HCT116 (cell line): ENCODE measurements at regions not wholly inside any gene's neighbourhood (a gene's known extent, or its start where the extent isn't known, plus 50 kb on each side); places are given as distances from the start of the nearest gene placed in this dataset.

ENCODE experiments used
- ATAC-seq: fragments of 200-7000 bp; cut with Tn5 transposase; 2 replicates; pipeline ENCODE4 v1.9.1; 2020; ENCODE audit warnings: mild to moderate bottlenecking, moderate library complexity
- BruUV-seq: library from RNA; stranded (reverse); fragments of 400-500 nt; replicated peaks from 2 replicates; lab custom pipeline; 2021; lab: Mats Ljungman, UMichigan
- CTCF ChIA-PET: fragments of 300-600 bp; sonication (Branson Sonifier 250); formaldehyde crosslinking; loops from one replicate; lab custom pipeline; 2021; ENCODE audit warnings: antibody characterized with exemption; lab: Charles Lee
- POLR2A ChIA-PET: fragments of 300-600, 350-600 bp; sonication (Branson Sonifier 250); formaldehyde crosslinking; loops from one replicate; lab custom pipeline; 2021; ENCODE audit warnings: antibody characterized with exemption; lab: Charles Lee
- RAD21 ChIA-PET, 2 experiments: fragments of 300-600 bp; sonication (Branson Sonifier 250); formaldehyde crosslinking; loops; one replicate each; lab custom pipeline; 2023; ENCODE audit warnings: low total read pairs in 2 of 2; ENCODE audit not compliant: uncharacterized antibody in 2 of 2, unreplicated experiment in 2 of 2, low non-redundant PET in 1 of 2; lab: Charles Lee
- DNase-seq: peaks from one replicate; pipeline ENCODE4 v3.0.0-alpha.2; 2010; ENCODE audit warnings: low read depth, low spot score
- H2AFZ ChIP-seq: fragments of 200-600 bp; shearing (Covaris generic), sonication (generic); 2 replicates; pipeline ENCODE4 v1.6.1; 2017; ENCODE audit warnings: low read depth, mixed run types, mixed read lengths, antibody characterized with exemption, low read length; ENCODE audit not compliant: poor library complexity, severe bottlenecking
- H3K27ac ChIP-seq: 2 replicates; pipeline ENCODE4 v1.5.1; 2012; ENCODE audit warnings: low read depth, low read length
- H3K27me3 ChIP-seq: fragments of 200-600 bp; sonication (generic); 2 replicates; pipeline ENCODE4 v1.6.1; 2016; ENCODE audit warnings: mixed run types, low read length, mixed read lengths; ENCODE audit not compliant: insufficient read depth
- H3K36me3 ChIP-seq, 2 experiments: fragments of 200-500 bp in 1 of 2; fragments of 200-600 bp in 1 of 2; sonication (Bioruptor generic) in 1 of 2; sonication (generic) in 1 of 2; 2 replicates each; pipeline versions ENCODE4 v1.5.1 to v1.6.1; 2014 to 2016; ENCODE audit warnings: low read length in 2 of 2, inconsistent platforms in 1 of 2, mixed read lengths in 1 of 2, mixed run types in 1 of 2; ENCODE audit not compliant: insufficient read depth in 2 of 2, control insufficient read depth in 1 of 2
- H3K4me1 ChIP-seq, 2 experiments: fragments of 200-600 bp in 1 of 2; sonication (generic) in 1 of 2; 2 replicates each; pipeline versions ENCODE4 v1.5.1 to v1.6.1; 2012 to 2017; ENCODE audit warnings: low read length in 2 of 2, inconsistent platforms in 1 of 2, mild to moderate bottlenecking in 1 of 2, mixed read lengths in 1 of 2, mixed run types in 1 of 2, moderate library complexity in 1 of 2; ENCODE audit not compliant: insufficient read depth in 2 of 2, control insufficient read depth in 1 of 2
- H3K4me2 ChIP-seq: fragments of 200-600 bp; sonication (generic); 2 replicates; pipeline ENCODE4 v1.6.1; 2017; ENCODE audit warnings: mixed run types, low read length, mixed read lengths
- H3K4me3 ChIP-seq, 2 experiments: fragments of 200-600 bp in 1 of 2; sonication (generic) in 1 of 2; replicated peaks in 1 of 2; 2 replicates each; pipeline ENCODE4 v1.5.1; 2011 to 2016; ENCODE audit warnings: low read length in 2 of 2, control low read depth in 1 of 2, low read depth in 1 of 2, mild to moderate bottlenecking in 1 of 2, mixed read lengths in 1 of 2, mixed run types in 1 of 2
- H3K79me2 ChIP-seq: fragments of 200-600 bp; sonication (generic); 2 replicates; pipeline ENCODE4 v1.6.1; 2017; ENCODE audit warnings: mild to moderate bottlenecking, mixed run types, low read length, moderate library complexity, mixed read lengths; ENCODE audit not compliant: insufficient read depth
- H3K9ac ChIP-seq: fragments of 200-600 bp; sonication (generic); 2 replicates; pipeline ENCODE4 v1.6.1; 2016; ENCODE audit warnings: low read length, mixed read lengths
- H3K9me2 ChIP-seq: fragments of 200-600 bp; sonication (generic), shearing (Covaris generic); 2 replicates; pipeline ENCODE4 v1.6.1; 2017; ENCODE audit warnings: mixed run types, mild to moderate bottlenecking, moderate library complexity; ENCODE audit not compliant: insufficient read depth
- H3K9me3 ChIP-seq, 2 experiments: fragments of 200-500 bp in 1 of 2; fragments of 200-600 bp in 1 of 2; sonication (Bioruptor generic) in 1 of 2; sonication (generic) in 1 of 2; 2 replicates each; pipeline ENCODE4 v1.6.1; 2014 to 2017; ENCODE audit warnings: low read length in 2 of 2, mixed read lengths in 2 of 2, inconsistent platforms in 1 of 2, low read depth in 1 of 2, mild to moderate bottlenecking in 1 of 2, mixed run types in 1 of 2, moderate library complexity in 1 of 2; ENCODE audit not compliant: control insufficient read depth in 1 of 2, insufficient read depth in 1 of 2
- H4K20me1 ChIP-seq: fragments of 200-600 bp; sonication (generic), shearing (Covaris generic); 2 replicates; pipeline ENCODE4 v1.6.1; 2017; ENCODE audit warnings: mixed run types, mild to moderate bottlenecking, moderate library complexity; ENCODE audit not compliant: insufficient read depth
- CBX3 ChIP-seq: IDR thresholded peaks from 2 replicates; pipeline ENCODE4 v1.6.1; 2012; ENCODE audit warnings: low read depth
- CEBPB ChIP-seq: IDR thresholded peaks from 2 replicates; pipeline ENCODE4 v1.6.1; 2012; ENCODE audit warnings: low read depth
- EGR1 ChIP-seq: IDR thresholded peaks from 2 replicates; pipeline ENCODE4 v1.6.1; 2012; ENCODE audit warnings: low read depth
- ELF1 ChIP-seq: IDR thresholded peaks from 2 replicates; pipeline ENCODE4 v1.6.1; 2012; ENCODE audit warnings: low read depth, borderline replicate concordance
- EZH2 ChIP-seq: fragments of 200-600 bp; sonication (generic); IDR thresholded peaks from 2 replicates; pipeline ENCODE4 v1.6.1; 2017; ENCODE audit warnings: antibody characterized with exemption, mixed run types
- EZH2phosphoT487 ChIP-seq: fragments of 200-600 bp; IDR thresholded peaks from 2 replicates; pipeline ENCODE4 v1.6.1; 2018; ENCODE audit warnings: antibody characterized with exemption, borderline replicate concordance
- JUND ChIP-seq: IDR thresholded peaks from 2 replicates; pipeline ENCODE4 v1.6.1; 2012
- POLR2A ChIP-seq: IDR thresholded peaks from 2 replicates; pipeline ENCODE4 v1.7.0; 2011; ENCODE audit warnings: borderline replicate concordance; ENCODE audit not compliant: insufficient read depth, insufficient read length; ENCODE audit errors: extremely low read depth
- RAD21 ChIP-seq: IDR thresholded peaks from 2 replicates; pipeline ENCODE4 v1.6.1; 2012; ENCODE audit warnings: low read depth, mild to moderate bottlenecking
- SIN3A ChIP-seq: IDR thresholded peaks from 2 replicates; pipeline ENCODE4 v1.6.1; 2012; ENCODE audit warnings: low read depth
- SP1 ChIP-seq: IDR thresholded peaks from 2 replicates; pipeline ENCODE4 v1.6.1; 2012; ENCODE audit warnings: low read depth
- TCF7L2 ChIP-seq: IDR thresholded peaks from 2 replicates; pipeline ENCODE4 v1.7.0; 2011; ENCODE audit warnings: borderline replicate concordance, inconsistent platforms; ENCODE audit not compliant: insufficient read depth, insufficient read length; ENCODE audit errors: extremely low read depth
- YY1 ChIP-seq: IDR thresholded peaks from 2 replicates; pipeline ENCODE4 v1.6.1; 2011; ENCODE audit warnings: low read length, low read depth, moderate library complexity, mild to moderate bottlenecking; ENCODE audit not compliant: insufficient replicate concordance; ENCODE audit errors: extremely low read depth
- ZFX ChIP-seq: fragments of 450-650 bp; IDR thresholded peaks from 2 replicates; pipeline ENCODE4 v1.6.1; 2017
- ZNF274 ChIP-seq: fragments of 200-500 bp; sonication (Bioruptor generic); IDR thresholded peaks from 2 replicates; pipeline ENCODE4 v1.6.1; 2014; ENCODE audit warnings: mild to moderate bottlenecking, low read depth, low read length, inconsistent platforms
- intact Hi-C: fragments of 100-400 bp; cut with micrococcal nuclease; formaldehyde crosslinking; loops from 2 replicates; pipeline ENCODE4 v1.10.0; 2022
- TF ChIP-seq, protein P1 (sequence below): IDR thresholded peaks from 2 replicates; pipeline ENCODE4 v1.6.1; 2011; ENCODE audit warnings: mild to moderate bottlenecking, low read length, moderate library complexity; ENCODE audit not compliant: insufficient replicate concordance; ENCODE audit errors: extremely low read depth
- TF ChIP-seq, protein P2 (sequence below), 3 experiments: fragments of 200-600 bp in 1 of 3; sonication (generic) in 1 of 3; IDR thresholded peaks in 2 of 3; conservative IDR thresholded peaks in 1 of 3; 2 replicates each; pipeline ENCODE4 v1.5.1; 2012 to 2017; ENCODE audit warnings: low read depth in 2 of 3, low read length in 2 of 3, antibody characterized with exemption in 1 of 3, borderline replicate concordance in 1 of 3, control low read depth in 1 of 3, mild to moderate bottlenecking in 1 of 3, mixed read lengths in 1 of 3, mixed run types in 1 of 3, moderate library complexity in 1 of 3; ENCODE audit not compliant: insufficient read depth in 1 of 3
- TF ChIP-seq, protein P3 (sequence below): IDR thresholded peaks from 2 replicates; pipeline ENCODE4 v1.6.1; 2012
- TF ChIP-seq, protein P4 (sequence below): IDR thresholded peaks from 2 replicates; pipeline ENCODE4 v1.6.1; 2012; ENCODE audit warnings: low read depth
- TF ChIP-seq, protein P5 (sequence below): IDR thresholded peaks from 2 replicates; pipeline ENCODE4 v1.6.1; 2012

DNA sequence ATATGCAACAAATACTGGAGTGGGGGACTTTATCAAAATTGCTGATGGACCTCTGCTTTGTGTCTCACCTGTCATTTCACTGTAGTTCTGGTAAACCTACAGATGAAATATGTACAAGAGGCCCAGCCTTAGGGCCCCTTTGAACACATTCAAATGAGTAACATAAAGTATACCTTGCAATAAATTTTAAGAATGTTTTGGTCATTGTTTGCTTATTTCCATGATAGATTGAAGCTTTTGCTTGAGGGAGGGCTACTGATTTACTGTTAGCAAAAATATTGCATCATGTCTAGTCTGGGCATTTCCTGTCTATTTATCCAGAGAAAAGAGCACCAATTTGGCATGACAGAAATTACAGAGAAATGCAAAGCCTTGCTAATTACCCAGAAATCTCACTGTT lies 705.5 kb upstream of the PCDH9 start:
- BruUV-seq: no TSS peak

More for the DNA sequence above, 705.5 kb upstream of the PCDH9 start:
- H3K4me1 ChIP-seq: no peaks in the 10 kb centered on the region
- no peaks in the 10 kb centered on the region for H3K9me3 ChIP-seq
- no peak for DNase-seq
- H3K79me2 ChIP-seq: no peaks in the 10 kb centered on the region
- TF ChIP-seq SP1: no peak
- no peak for TF ChIP-seq YY1
- TF ChIP-seq, protein P1, sequence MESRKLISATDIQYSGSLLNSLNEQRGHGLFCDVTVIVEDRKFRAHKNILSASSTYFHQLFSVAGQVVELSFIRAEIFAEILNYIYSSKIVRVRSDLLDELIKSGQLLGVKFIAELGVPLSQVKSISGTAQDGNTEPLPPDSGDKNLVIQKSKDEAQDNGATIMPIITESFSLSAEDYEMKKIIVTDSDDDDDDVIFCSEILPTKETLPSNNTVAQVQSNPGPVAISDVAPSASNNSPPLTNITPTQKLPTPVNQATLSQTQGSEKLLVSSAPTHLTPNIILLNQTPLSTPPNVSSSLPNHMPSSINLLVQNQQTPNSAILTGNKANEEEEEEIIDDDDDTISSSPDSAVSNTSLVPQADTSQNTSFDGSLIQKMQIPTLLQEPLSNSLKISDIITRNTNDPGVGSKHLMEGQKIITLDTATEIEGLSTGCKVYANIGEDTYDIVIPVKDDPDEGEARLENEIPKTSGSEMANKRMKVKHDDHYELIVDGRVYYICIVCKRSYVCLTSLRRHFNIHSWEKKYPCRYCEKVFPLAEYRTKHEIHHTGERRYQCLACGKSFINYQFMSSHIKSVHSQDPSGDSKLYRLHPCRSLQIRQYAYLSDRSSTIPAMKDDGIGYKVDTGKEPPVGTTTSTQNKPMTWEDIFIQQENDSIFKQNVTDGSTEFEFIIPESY: no peak
- TF ChIP-seq, protein P2, sequence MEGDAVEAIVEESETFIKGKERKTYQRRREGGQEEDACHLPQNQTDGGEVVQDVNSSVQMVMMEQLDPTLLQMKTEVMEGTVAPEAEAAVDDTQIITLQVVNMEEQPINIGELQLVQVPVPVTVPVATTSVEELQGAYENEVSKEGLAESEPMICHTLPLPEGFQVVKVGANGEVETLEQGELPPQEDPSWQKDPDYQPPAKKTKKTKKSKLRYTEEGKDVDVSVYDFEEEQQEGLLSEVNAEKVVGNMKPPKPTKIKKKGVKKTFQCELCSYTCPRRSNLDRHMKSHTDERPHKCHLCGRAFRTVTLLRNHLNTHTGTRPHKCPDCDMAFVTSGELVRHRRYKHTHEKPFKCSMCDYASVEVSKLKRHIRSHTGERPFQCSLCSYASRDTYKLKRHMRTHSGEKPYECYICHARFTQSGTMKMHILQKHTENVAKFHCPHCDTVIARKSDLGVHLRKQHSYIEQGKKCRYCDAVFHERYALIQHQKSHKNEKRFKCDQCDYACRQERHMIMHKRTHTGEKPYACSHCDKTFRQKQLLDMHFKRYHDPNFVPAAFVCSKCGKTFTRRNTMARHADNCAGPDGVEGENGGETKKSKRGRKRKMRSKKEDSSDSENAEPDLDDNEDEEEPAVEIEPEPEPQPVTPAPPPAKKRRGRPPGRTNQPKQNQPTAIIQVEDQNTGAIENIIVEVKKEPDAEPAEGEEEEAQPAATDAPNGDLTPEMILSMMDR (IDR thresholded peaks at IDR 0.05 in 2 of 3, conservative IDR thresholded peaks at IDR 0.05 in 1 of 3; ENCODE audit: borderline replicate concordance in 1 of 3, insufficient read depth in 1 of 3, low read depth in 2 of 3, low read length in 2 of 3): no peak
- TF ChIP-seq, protein P3, sequence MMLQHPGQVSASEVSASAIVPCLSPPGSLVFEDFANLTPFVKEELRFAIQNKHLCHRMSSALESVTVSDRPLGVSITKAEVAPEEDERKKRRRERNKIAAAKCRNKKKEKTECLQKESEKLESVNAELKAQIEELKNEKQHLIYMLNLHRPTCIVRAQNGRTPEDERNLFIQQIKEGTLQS: no peak
- no peak for TF ChIP-seq EZH2
- no peak for TF ChIP-seq JUND
- TF ChIP-seq EZH2phosphoT487: no peak
- TF ChIP-seq RAD21: no peak
- TF ChIP-seq CBX3: no peak
- no peak for TF ChIP-seq ZFX
- TF ChIP-seq ELF1: no peak
- TF ChIP-seq, protein P4, sequence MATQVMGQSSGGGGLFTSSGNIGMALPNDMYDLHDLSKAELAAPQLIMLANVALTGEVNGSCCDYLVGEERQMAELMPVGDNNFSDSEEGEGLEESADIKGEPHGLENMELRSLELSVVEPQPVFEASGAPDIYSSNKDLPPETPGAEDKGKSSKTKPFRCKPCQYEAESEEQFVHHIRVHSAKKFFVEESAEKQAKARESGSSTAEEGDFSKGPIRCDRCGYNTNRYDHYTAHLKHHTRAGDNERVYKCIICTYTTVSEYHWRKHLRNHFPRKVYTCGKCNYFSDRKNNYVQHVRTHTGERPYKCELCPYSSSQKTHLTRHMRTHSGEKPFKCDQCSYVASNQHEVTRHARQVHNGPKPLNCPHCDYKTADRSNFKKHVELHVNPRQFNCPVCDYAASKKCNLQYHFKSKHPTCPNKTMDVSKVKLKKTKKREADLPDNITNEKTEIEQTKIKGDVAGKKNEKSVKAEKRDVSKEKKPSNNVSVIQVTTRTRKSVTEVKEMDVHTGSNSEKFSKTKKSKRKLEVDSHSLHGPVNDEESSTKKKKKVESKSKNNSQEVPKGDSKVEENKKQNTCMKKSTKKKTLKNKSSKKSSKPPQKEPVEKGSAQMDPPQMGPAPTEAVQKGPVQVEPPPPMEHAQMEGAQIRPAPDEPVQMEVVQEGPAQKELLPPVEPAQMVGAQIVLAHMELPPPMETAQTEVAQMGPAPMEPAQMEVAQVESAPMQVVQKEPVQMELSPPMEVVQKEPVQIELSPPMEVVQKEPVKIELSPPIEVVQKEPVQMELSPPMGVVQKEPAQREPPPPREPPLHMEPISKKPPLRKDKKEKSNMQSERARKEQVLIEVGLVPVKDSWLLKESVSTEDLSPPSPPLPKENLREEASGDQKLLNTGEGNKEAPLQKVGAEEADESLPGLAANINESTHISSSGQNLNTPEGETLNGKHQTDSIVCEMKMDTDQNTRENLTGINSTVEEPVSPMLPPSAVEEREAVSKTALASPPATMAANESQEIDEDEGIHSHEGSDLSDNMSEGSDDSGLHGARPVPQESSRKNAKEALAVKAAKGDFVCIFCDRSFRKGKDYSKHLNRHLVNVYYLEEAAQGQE: no peak
- TF ChIP-seq TCF7L2: no peak
- no peak for TF ChIP-seq ZNF274
- no peak for TF ChIP-seq EGR1
- TF ChIP-seq, protein P5, sequence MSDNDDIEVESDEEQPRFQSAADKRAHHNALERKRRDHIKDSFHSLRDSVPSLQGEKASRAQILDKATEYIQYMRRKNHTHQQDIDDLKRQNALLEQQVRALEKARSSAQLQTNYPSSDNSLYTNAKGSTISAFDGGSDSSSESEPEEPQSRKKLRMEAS: no peak
- TF ChIP-seq SIN3A: no peak
- no peak for TF ChIP-seq CEBPB
- TF ChIP-seq POLR2A: no peak
- no peak overlapping the region for H3K27ac ChIP-seq
- POLR2A ChIA-PET: no interaction called here
- intact Hi-C loops: no loop called here
- no peak overlapping the region for H3K4me3 ChIP-seq
- H3K9me2 ChIP-seq: no peaks in the 10 kb centered on the region
- H3K4me2 ChIP-seq: no peak overlapping the region
- ATAC-seq: no peak
- no peak overlapping the region for H3K9ac ChIP-seq
- H4K20me1 ChIP-seq: no peaks in the 10 kb centered on the region
- no peaks in the 10 kb centered on the region for H3K36me3 ChIP-seq
- RAD21 ChIA-PET: no interaction called here
- no peak overlapping the region for H2AFZ ChIP-seq
- CTCF ChIA-PET: no interaction called here
- H3K27me3 ChIP-seq: no peaks in the 10 kb centered on the region
